ENCODE measurements at regions not wholly inside any gene's neighbourhood (a gene's known extent, or its start where the extent isn't known, plus 50 kb on each side); places are given as distances from the start of the nearest gene placed in this dataset.

GRCh38 chr12:97910559-97910958 lies 448.0 kb downstream of the RMST start:
- TF ChIP-seq ZNF274 (IDR thresholded peaks at IDR 0.05; ENCODE audit: low read depth, low read length), result no peak
- TF ChIP-seq YY1 (IDR thresholded peaks at IDR 0.05; ENCODE audit: insufficient read depth, insufficient read length), result no peak
- no peak for TF ChIP-seq SUZ12 (IDR thresholded peaks at IDR 0.05; ENCODE audit: extremely low read depth, insufficient read depth, insufficient read length)
- Histone ChIP-seq H3K36me3 (ENCODE audit: insufficient read depth, insufficient read length, low read length) (no peaks in the 10 kb centered on the region), H3K4me3 (ENCODE audit: insufficient read length, low read depth) (no peak overlapping the region), H3K4me1 (ENCODE audit: insufficient read depth, insufficient read length) (no peaks in the 10 kb centered on the region), H3K27me3 (ENCODE audit: insufficient read depth, insufficient read length) (no peaks in the 10 kb centered on the region), H3K9ac (ENCODE audit: insufficient read length, low read depth) (no peak overlapping the region), H3K9me3 (ENCODE audit: insufficient read depth, low read length) (no peaks in the 10 kb centered on the region)
- no peak for DNase-seq (ENCODE audit: low read depth, low spot score)

- no peak overlapping the region for H3K9ac ChIP-seq (ENCODE audit: insufficient read length, low read depth)
- H3K4me3 ChIP-seq (ENCODE audit: insufficient read length, low read depth), result no peak overlapping the region
- H3K4me1 ChIP-seq (ENCODE audit: insufficient read depth, insufficient read length), result no peaks in the 10 kb centered on the region
- H3K27me3 ChIP-seq (ENCODE audit: insufficient read depth, insufficient read length), result no peaks in the 10 kb centered on the region
- no peaks in the 10 kb centered on the region for H3K9me3 ChIP-seq (ENCODE audit: insufficient read depth, low read length)
- H3K36me3 ChIP-seq (ENCODE audit: insufficient read depth, insufficient read length, low read length), result no peaks in the 10 kb centered on the region
- TF ChIP-seq SUZ12 (IDR thresholded peaks at IDR 0.05; ENCODE audit: extremely low read depth, insufficient read depth, insufficient read length) (no peak), ZNF274 (IDR thresholded peaks at IDR 0.05; ENCODE audit: low read depth, low read length) (no peak), YY1 (IDR thresholded peaks at IDR 0.05; ENCODE audit: insufficient read depth, insufficient read length) (no peak)
- DNase-seq (ENCODE audit: low read depth, low spot score), result no peak
Measured at GRCh38 chr12:97912943-97913342, 450.3 kb downstream of the RMST start.

GRCh38 chr12:97921979-97922722 lies 459.5 kb downstream of the RMST start:
- TF ChIP-seq ZNF274 (IDR thresholded peaks at IDR 0.05; ENCODE audit: low read depth, low read length) (no peak), YY1 (IDR thresholded peaks at IDR 0.05; ENCODE audit: insufficient read depth, insufficient read length) (no peak), SUZ12 (IDR thresholded peaks at IDR 0.05; ENCODE audit: extremely low read depth, insufficient read depth, insufficient read length) (no peak)
- no peaks in the 10 kb centered on the region for H3K27me3 ChIP-seq (ENCODE audit: insufficient read depth, insufficient read length)
- no peak for DNase-seq (ENCODE audit: low read depth, low spot score)

GRCh38 chr12:97923546-97923945 lies 460.9 kb downstream of the RMST start:
- Histone ChIP-seq H3K27me3 (ENCODE audit: insufficient read depth, insufficient read length) (no peaks in the 10 kb centered on the region), H3K36me3 (ENCODE audit: insufficient read depth, insufficient read length, low read length) (no peaks in the 10 kb centered on the region), H3K4me1 (ENCODE audit: insufficient read depth, insufficient read length) (no peaks in the 10 kb centered on the region), H3K9ac (ENCODE audit: insufficient read length, low read depth) (no peak overlapping the region), H3K4me3 (ENCODE audit: insufficient read length, low read depth) (no peak overlapping the region), H3K9me3 (ENCODE audit: insufficient read depth, low read length) (no peaks in the 10 kb centered on the region)
- TF ChIP-seq ZNF274 (IDR thresholded peaks at IDR 0.05; ENCODE audit: low read depth, low read length), result no peak
- no peak for TF ChIP-seq YY1 (IDR thresholded peaks at IDR 0.05; ENCODE audit: insufficient read depth, insufficient read length)
- no peak for DNase-seq (ENCODE audit: low read depth, low spot score)

More at GRCh38 chr12:97921979-97922722, 459.5 kb downstream of the RMST start:
- Histone ChIP-seq H3K4me1 (ENCODE audit: insufficient read depth, insufficient read length) (no peaks in the 10 kb centered on the region), H3K36me3 (ENCODE audit: insufficient read depth, insufficient read length, low read length) (no peaks in the 10 kb centered on the region), H3K9me3 (ENCODE audit: insufficient read depth, low read length) (no peaks in the 10 kb centered on the region), H3K4me3 (ENCODE audit: insufficient read length, low read depth) (no peak overlapping the region), H3K9ac (ENCODE audit: insufficient read length, low read depth) (no peak overlapping the region)

GRCh38 chr12:97924122-97924521 lies 461.5 kb downstream of the RMST start:
- TF ChIP-seq YY1 (IDR thresholded peaks at IDR 0.05; ENCODE audit: insufficient read depth, insufficient read length), result no peak
- TF ChIP-seq ZNF274 (IDR thresholded peaks at IDR 0.05; ENCODE audit: low read depth, low read length), result no peak
- no peak for TF ChIP-seq SUZ12 (IDR thresholded peaks at IDR 0.05; ENCODE audit: extremely low read depth, insufficient read depth, insufficient read length)
- H3K4me3 ChIP-seq (ENCODE audit: insufficient read length, low read depth), result no peak overlapping the region
- DNase-seq (ENCODE audit: low read depth, low spot score), result no peak

GRCh38 chr12:97927977-97928376 lies 465.4 kb downstream of the RMST start:
- no peak for TF ChIP-seq YY1 (IDR thresholded peaks at IDR 0.05; ENCODE audit: insufficient read depth, insufficient read length)
- TF ChIP-seq ZNF274 (IDR thresholded peaks at IDR 0.05; ENCODE audit: low read depth, low read length), result no peak
- TF ChIP-seq SUZ12 (IDR thresholded peaks at IDR 0.05; ENCODE audit: extremely low read depth, insufficient read depth, insufficient read length), result no peak
- no peak overlapping the region for H3K9ac ChIP-seq (ENCODE audit: insufficient read length, low read depth)
- no peak overlapping the region for H3K4me3 ChIP-seq (ENCODE audit: insufficient read length, low read depth)
- no peaks in the 10 kb centered on the region for H3K27me3 ChIP-seq (ENCODE audit: insufficient read depth, insufficient read length)
- H3K4me1 ChIP-seq (ENCODE audit: insufficient read depth, insufficient read length), result no peaks in the 10 kb centered on the region
- DNase-seq (ENCODE audit: low read depth, low spot score), result no peak
- no peaks in the 10 kb centered on the region for H3K9me3 ChIP-seq (ENCODE audit: insufficient read depth, low read length)
- H3K36me3 ChIP-seq (ENCODE audit: insufficient read depth, insufficient read length, low read length), result no peaks in the 10 kb centered on the region

More at GRCh38 chr12:97924122-97924521, 461.5 kb downstream of the RMST start:
- no peaks in the 10 kb centered on the region for H3K27me3 ChIP-seq (ENCODE audit: insufficient read depth, insufficient read length)
- H3K4me1 ChIP-seq (ENCODE audit: insufficient read depth, insufficient read length), result no peaks in the 10 kb centered on the region
- H3K9me3 ChIP-seq (ENCODE audit: insufficient read depth, low read length), result no peaks in the 10 kb centered on the region
- no peak overlapping the region for H3K9ac ChIP-seq (ENCODE audit: insufficient read length, low read depth)
- no peaks in the 10 kb centered on the region for H3K36me3 ChIP-seq (ENCODE audit: insufficient read depth, insufficient read length, low read length)

GRCh38 chr12:97936165-97936564 lies 473.6 kb downstream of the RMST start:
- no peak overlapping the region for H3K4me3 ChIP-seq (ENCODE audit: insufficient read length, low read depth)
- no peak overlapping the region for H3K9ac ChIP-seq (ENCODE audit: insufficient read length, low read depth)
- no peaks in the 10 kb centered on the region for H3K9me3 ChIP-seq (ENCODE audit: insufficient read depth, low read length)
- H3K27me3 ChIP-seq (ENCODE audit: insufficient read depth, insufficient read length), result no peaks in the 10 kb centered on the region
- TF ChIP-seq ZNF274 (IDR thresholded peaks at IDR 0.05; ENCODE audit: low read depth, low read length), result no peak
- no peak for TF ChIP-seq SUZ12 (IDR thresholded peaks at IDR 0.05; ENCODE audit: extremely low read depth, insufficient read depth, insufficient read length)
- TF ChIP-seq YY1 (IDR thresholded peaks at IDR 0.05; ENCODE audit: insufficient read depth, insufficient read length), result no peak
- no peak for DNase-seq (ENCODE audit: low read depth, low spot score)
- no peaks in the 10 kb centered on the region for H3K4me1 ChIP-seq (ENCODE audit: insufficient read depth, insufficient read length)
- no peaks in the 10 kb centered on the region for H3K36me3 ChIP-seq (ENCODE audit: insufficient read depth, insufficient read length, low read length)

All from NT2/D1 (cell line).